VCaP (cell line): ENCODE measurements at regions not wholly inside any gene's neighbourhood (a gene's known extent, or its start where the extent isn't known, plus 50 kb on each side); places are given as distances from the start of the nearest gene placed in this dataset.

Experiments
- H3K27ac ChIP-seq: fragments of 450-650 bp; 2 replicates; pipeline ENCODE4 v1.5.1; 2017
- TF ChIP-seq, protein P1 (sequence below): fragments of 450-650 bp; conservative IDR thresholded peaks from 2 replicates; pipeline ENCODE4 v1.5.1; 2017; ENCODE audit warnings: mild to moderate bottlenecking, moderate library complexity

DNA sequence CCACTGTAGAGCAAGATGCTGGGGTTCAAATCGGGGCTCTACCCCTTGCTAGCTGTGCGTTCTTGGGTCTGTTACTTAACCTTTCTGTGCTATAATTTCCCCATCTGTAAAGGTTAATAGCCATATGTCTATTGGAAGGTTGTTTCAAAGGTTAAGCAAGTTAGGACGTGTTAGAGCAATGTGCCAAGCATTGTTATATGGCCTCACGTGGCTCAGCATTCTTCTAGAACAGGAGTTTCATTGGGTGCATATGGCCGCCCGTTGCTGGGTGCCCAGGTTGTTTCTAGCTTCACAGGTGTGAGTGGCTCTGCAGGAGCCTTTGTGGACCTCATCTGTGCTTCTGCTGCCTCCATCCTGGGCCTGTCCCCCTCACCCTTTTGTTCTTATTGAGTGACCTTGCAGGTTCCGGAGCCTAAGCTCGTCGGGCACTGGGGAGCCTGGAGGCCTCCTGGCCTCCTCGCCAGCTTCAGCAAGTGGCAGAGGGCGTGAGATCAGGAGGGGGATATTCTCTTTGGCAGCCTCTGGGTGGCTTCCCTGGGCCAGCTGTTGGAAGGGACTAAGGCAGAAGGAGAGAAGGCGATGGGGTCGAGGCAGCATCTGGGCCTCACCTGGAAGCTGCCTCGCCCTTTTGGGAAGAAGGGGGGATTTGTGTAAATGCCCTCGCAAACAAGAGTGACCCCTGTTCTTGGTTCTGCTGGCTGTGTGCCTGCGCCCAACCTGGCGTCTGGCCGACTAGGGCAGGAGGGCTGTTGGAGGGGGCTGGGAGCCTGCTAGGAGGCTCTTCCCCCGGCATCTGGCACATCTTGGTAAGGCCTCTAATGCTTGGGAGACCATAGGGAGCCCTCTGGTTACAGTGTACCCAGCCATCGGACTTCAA lies 80.2 kb upstream of the CIBAR2 start:
- TF ChIP-seq, protein P1, sequence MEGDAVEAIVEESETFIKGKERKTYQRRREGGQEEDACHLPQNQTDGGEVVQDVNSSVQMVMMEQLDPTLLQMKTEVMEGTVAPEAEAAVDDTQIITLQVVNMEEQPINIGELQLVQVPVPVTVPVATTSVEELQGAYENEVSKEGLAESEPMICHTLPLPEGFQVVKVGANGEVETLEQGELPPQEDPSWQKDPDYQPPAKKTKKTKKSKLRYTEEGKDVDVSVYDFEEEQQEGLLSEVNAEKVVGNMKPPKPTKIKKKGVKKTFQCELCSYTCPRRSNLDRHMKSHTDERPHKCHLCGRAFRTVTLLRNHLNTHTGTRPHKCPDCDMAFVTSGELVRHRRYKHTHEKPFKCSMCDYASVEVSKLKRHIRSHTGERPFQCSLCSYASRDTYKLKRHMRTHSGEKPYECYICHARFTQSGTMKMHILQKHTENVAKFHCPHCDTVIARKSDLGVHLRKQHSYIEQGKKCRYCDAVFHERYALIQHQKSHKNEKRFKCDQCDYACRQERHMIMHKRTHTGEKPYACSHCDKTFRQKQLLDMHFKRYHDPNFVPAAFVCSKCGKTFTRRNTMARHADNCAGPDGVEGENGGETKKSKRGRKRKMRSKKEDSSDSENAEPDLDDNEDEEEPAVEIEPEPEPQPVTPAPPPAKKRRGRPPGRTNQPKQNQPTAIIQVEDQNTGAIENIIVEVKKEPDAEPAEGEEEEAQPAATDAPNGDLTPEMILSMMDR: no peak
- no peak overlapping the region for H3K27ac ChIP-seq

DNA sequence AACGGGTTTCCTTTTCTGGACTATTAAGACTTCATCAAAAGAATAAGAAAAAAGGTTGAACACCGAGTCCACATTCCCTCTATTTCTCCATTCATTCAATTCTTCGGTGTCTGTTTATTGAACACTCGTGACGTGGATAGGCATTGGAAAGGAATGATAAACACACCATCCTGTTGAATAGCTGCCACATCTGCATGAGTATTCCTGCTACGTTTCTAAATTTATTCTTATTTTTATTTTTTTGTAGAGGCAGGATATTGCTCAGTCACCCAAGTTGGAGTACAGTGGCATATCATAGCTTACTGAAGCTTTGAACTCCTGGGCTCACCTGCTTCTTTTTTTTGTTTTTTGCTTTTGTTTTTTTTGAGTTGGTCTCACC lies 80.8 kb upstream of the CIBAR2 start:
- no peak overlapping the region for H3K27ac ChIP-seq
- TF ChIP-seq, protein P1: no peak

DNA sequence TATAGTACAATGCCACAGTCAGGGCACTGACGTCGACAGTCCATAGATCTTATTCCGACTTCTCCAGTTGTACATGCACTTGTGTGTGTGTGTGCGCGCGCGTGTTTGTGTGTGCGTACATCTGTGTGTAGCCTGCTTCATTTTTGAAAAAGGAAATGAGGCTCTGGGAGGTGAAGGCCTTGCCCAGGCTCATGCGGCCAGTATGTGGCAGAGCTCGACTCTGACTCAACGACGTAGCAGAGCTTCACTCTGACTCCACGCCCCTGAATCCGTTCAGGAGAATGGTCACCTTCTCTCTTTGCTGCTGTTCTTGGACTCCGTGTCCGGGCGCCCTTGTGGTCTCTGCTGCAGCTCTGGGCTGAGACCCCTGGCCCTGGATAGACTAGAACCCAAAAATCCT lies 81.6 kb upstream of the CIBAR2 start:
- TF ChIP-seq, protein P1: no peak
- H3K27ac ChIP-seq: no peak overlapping the region

DNA sequence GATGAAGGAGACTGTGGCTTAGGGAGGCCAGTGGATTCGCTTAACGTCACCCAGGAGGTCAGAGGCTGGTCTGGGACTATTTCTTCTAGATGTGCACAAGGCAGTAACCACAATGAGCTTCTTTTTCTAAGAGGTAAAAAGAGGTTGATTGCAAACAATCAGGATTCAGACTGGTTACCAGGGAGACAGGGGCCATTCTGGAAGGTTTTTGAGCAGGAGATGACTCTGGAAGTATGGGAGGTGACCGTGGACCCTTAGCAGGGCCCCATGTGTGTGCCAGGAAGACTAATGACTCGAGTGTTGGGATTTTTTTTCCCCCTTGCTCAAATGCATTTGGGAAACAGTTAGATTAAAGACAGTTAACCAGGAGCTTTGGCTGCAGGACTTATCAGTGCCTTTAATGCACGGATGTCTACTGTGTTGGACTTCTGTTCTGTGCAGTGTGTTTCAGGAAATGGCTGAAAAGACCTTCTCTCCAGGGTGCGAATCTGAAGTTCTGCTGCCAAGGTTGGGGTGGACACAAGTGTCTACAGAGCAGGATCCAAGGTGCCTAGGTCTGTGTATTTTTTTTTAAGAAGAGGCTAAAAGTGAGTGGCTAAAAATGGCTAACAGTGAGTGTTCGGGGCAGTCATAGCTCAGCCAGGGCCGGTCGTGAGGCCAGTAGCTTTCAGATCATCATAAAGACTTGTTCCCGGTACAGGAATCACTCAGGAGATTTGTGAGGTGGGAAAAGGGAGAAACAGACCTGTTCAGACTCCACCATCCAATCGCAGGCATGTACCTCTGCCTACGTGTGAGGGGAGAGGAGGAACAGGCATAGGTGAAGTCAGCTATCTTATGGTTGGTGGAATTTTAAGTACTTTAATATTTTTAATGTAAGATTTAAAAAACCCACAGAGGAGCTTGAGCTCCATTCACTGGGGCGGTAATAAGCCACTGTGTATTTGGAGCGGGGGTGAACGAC lies 82.3 kb upstream of the CIBAR2 start:
- no peak overlapping the region for H3K27ac ChIP-seq
- TF ChIP-seq, protein P1: no peak

DNA sequence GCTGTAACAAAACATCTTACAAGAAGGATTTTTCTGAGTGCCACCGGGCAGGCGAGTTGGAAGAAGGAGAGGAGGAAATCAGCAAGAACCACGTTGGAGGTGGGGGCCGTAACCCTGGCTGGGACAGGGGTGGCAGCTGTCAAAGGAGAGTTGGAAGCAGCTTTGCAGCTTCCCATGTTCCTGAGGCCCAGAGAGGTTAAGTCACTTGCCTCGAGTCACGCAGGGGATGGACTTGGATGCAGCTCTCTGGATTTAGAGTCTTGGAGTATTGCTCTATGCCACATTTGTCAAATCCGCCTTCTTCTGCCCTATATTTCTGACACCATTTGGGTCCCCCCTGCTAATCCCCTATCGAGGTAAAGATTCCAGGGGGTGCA lies 83.0 kb upstream of the CIBAR2 start:
- TF ChIP-seq, protein P1: no peak
- H3K27ac ChIP-seq: no peak overlapping the region

DNA sequence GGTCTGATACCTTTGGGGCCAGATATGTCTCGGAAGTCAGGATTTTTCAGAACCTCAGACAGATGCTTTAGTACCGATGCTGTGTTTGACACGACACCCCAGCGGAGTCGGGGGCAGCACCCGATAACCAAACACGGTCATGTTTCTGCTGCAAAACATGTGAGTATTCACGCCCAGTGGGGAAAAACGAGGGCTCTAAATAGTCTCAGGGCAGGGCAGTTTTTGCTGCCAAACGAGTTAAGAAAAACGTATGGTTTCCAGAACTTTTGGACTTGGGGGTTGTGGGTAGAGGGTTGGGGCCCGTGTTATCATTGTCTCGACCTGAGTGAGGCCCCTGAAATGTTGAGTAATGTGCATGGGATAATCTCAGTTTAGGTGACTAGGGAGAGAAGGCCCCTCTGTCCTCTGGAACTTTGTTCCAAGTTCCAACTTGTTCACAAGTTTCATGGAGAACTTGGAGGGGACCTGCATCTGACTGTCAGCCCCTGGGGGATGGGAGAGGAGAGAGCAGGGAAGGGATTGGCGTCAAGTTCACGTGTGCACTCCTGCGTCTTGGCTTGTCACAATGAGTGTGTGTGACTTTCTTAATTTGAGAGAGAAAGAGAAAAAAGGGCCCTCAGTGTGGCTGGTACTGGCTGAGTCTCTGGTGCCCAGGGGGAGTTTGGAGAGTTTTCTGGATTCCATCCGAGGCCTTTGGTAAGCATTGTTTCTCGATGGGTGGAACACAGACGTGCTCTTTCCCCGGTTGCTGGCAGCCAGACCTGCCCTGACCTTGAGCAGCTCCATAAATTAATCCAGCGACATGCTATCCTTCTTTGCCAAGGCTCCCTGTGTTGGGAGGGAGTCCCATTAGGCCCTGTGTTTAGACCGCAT lies 83.9 kb upstream of the CIBAR2 start:
- no peak overlapping the region for H3K27ac ChIP-seq
- TF ChIP-seq, protein P1: no peak
